ENCODE measurements at regions not wholly inside any gene's neighbourhood (a gene's known extent, or its start where the extent isn't known, plus 50 kb on each side); places are given as distances from the start of the nearest gene placed in this dataset.

- no peak overlapping the region for H3K9ac ChIP-seq (replicated peaks; ENCODE audit: extremely low read depth, insufficient read depth, low read length)
- H3K9me3 ChIP-seq (replicated peaks; ENCODE audit: control insufficient read depth, insufficient read depth, low read length) = no peaks in the 10 kb centered on the region
- FAIRE-seq (no peak), DNase-seq (ENCODE audit: low read depth, low spot score) (no peak)
- POLR2A ChIA-PET = no interaction called here
- intact Hi-C loops (cut with micrococcal nuclease) = no loop called here
- H3K27me3 ChIP-seq (ENCODE audit: control insufficient read depth in 2 of 2, insufficient read depth in 2 of 2, low read length in 2 of 2) = no peaks in the 10 kb centered on the region
- no peaks in the 10 kb centered on the region for H3K9me1 ChIP-seq (replicated peaks; ENCODE audit: control insufficient read depth, extremely low read depth, insufficient read depth, low read length)
- H3K27ac ChIP-seq (ENCODE audit: insufficient read depth, low read depth, low read length) = no peak overlapping the region
- no peaks in the 10 kb centered on the region for H3K79me2 ChIP-seq (ENCODE audit: control insufficient read depth, insufficient read depth, low read length)
- dilution Hi-C loops (cut with MboI; ENCODE audit: extremely low pct_ligation_motif_present, low sequenced_read_pairs) = no loop called here
- no peaks in the 10 kb centered on the region for H3K4me1 ChIP-seq (ENCODE audit: control insufficient read depth, extremely low read depth, insufficient read depth, low read length)
- H4K20me1 ChIP-seq (replicated peaks; ENCODE audit: control insufficient read depth, extremely low read depth, insufficient read depth, low read length) = no peaks in the 10 kb centered on the region
- CTCF ChIA-PET = no interaction called here
- no TSS peak for BruUV-seq (replicated peaks)
- TF ChIP-seq GATA2 (IDR thresholded peaks at IDR 0.05; ENCODE audit: insufficient read depth, insufficient read length, low read depth, low read length) = no peak
- no peak for TF ChIP-seq EZH2 (IDR thresholded peaks at IDR 0.05; ENCODE audit: borderline replicate concordance, low read depth, low read length, severe bottlenecking)
- no peak for TF ChIP-seq POLR2AphosphoS5 (IDR thresholded peaks at IDR 0.05; ENCODE audit: insufficient read depth, low read depth, low read length)
- no peak for TF ChIP-seq CTCF (IDR thresholded peaks at IDR 0.05; ENCODE audit: extremely low read depth in 1 of 2, insufficient read depth in 1 of 2, low read depth in 1 of 2, low read length in 2 of 2)
- TF ChIP-seq FOS (IDR thresholded peaks at IDR 0.05; ENCODE audit: borderline replicate concordance, insufficient read depth, low read length) = no peak
- no peak for TF ChIP-seq MAX (IDR thresholded peaks at IDR 0.05; ENCODE audit: insufficient read depth, insufficient read length)
- TF ChIP-seq JUN (IDR thresholded peaks at IDR 0.05; ENCODE audit: borderline replicate concordance, insufficient read depth, insufficient read length, low read depth) = no peak
- TF ChIP-seq MYC (IDR thresholded peaks at IDR 0.05; ENCODE audit: low read depth, low read length) = no peak
- TF ChIP-seq POLR2A (IDR thresholded peaks at IDR 0.05; ENCODE audit: low read depth, low read length) = no peak
- no peak overlapping the region for H2AFZ ChIP-seq (ENCODE audit: low read depth, low read length)
- no peak overlapping the region for H3K4me2 ChIP-seq (ENCODE audit: insufficient read depth, low read length)
- H3K36me3 ChIP-seq (ENCODE audit: control insufficient read depth in 2 of 2, extremely low read depth in 1 of 2, insufficient read depth in 2 of 2, low read length in 2 of 2) = no peaks in the 10 kb centered on the region
- H3K4me3 ChIP-seq (replicated peaks in 1 of 3; ENCODE audit: insufficient read depth in 1 of 3, low read depth in 1 of 3, low read length in 3 of 3) = no peak overlapping the region
Measured at GRCh38 chr7:25813381-25813780, 338.6 kb upstream of the NFE2L3 start.
